Astrocyte (in vitro differentiated cells and primary cell): ENCODE measurements at regions not wholly inside any gene's neighbourhood (a gene's known extent, or its start where the extent isn't known, plus 50 kb on each side); places are given as distances from the start of the nearest gene placed in this dataset.

Experiments used
- DNase-seq: peaks from one replicate; pipeline ENCODE4 v3.0.0-alpha.2; 2010; ENCODE audit warnings: low read depth
- FAIRE-seq: peaks from 2 replicates; lab custom pipeline; 2011; peaks lifted over from hg19 to GRCh38; lab: Jason Lieb, UNC
- H2AFZ ChIP-seq: 2 replicates; pipeline ENCODE4 v1.6.0; 2012; ENCODE audit warnings: low read depth, low read length, inconsistent platforms
- H3K27ac ChIP-seq: 2 replicates; pipeline ENCODE4 v1.5.1; 2011; ENCODE audit warnings: low read depth, low read length, inconsistent platforms
- H3K27me3 ChIP-seq: 2 replicates; pipeline ENCODE4 v1.6.0; 2011; ENCODE audit warnings: low read length, inconsistent platforms; ENCODE audit not compliant: insufficient read depth
- H3K36me3 ChIP-seq: 2 replicates; pipeline ENCODE4 v1.5.1; 2011; ENCODE audit warnings: low read length, inconsistent platforms; ENCODE audit not compliant: insufficient read depth
- H3K4me1 ChIP-seq: 2 replicates; pipeline ENCODE4 v1.5.1; 2011; ENCODE audit warnings: low read length, inconsistent platforms; ENCODE audit not compliant: insufficient read depth
- H3K4me2 ChIP-seq: 2 replicates; pipeline ENCODE4 v1.6.0; 2012; ENCODE audit warnings: low read length, inconsistent platforms
- H3K4me3 ChIP-seq: 2 replicates; pipeline ENCODE4 v1.5.1; 2011; ENCODE audit warnings: low read depth, mild to moderate bottlenecking, low read length, inconsistent platforms; ENCODE audit not compliant: insufficient read depth
- H3K79me2 ChIP-seq: 2 replicates; pipeline ENCODE4 v1.6.0; 2012; ENCODE audit warnings: mild to moderate bottlenecking, low read length, inconsistent platforms; ENCODE audit not compliant: insufficient read depth
- H3K9ac ChIP-seq: 2 replicates; pipeline ENCODE4 v1.6.0; 2012; ENCODE audit warnings: mild to moderate bottlenecking, low read length, inconsistent platforms
- H3K9me3 ChIP-seq: 2 replicates; pipeline ENCODE4 v1.5.1; 2012; ENCODE audit warnings: low read depth, mild to moderate bottlenecking, low read length, inconsistent platforms; ENCODE audit not compliant: insufficient read depth
- H4K20me1 ChIP-seq: 2 replicates; pipeline ENCODE4 v1.6.0; 2012; ENCODE audit warnings: low read length, inconsistent platforms; ENCODE audit not compliant: insufficient read depth
- H3K27ac Mint-ChIP-seq: one replicate; pipeline ENCODE4 v1.8.0; 2021; ENCODE audit warnings: mild to moderate bottlenecking, mixed read lengths; ENCODE audit not compliant: unreplicated experiment
- H3K27me3 Mint-ChIP-seq: one replicate; pipeline ENCODE4 v1.8.0; 2021; ENCODE audit warnings: low read depth, mixed read lengths; ENCODE audit not compliant: unreplicated experiment
- H3K36me3 Mint-ChIP-seq: one replicate; pipeline ENCODE4 v1.8.0; 2021; ENCODE audit warnings: low read depth, mixed read lengths; ENCODE audit not compliant: unreplicated experiment
- H3K4me1 Mint-ChIP-seq: one replicate; pipeline ENCODE4 v1.8.0; 2021; ENCODE audit warnings: low read depth, mixed read lengths; ENCODE audit not compliant: unreplicated experiment
- H3K4me3 Mint-ChIP-seq: one replicate; pipeline ENCODE4 v1.8.0; 2021; ENCODE audit warnings: mild to moderate bottlenecking, moderate library complexity, mixed read lengths; ENCODE audit not compliant: unreplicated experiment
- H3K9me3 Mint-ChIP-seq: one replicate; pipeline ENCODE4 v1.8.0; 2021; ENCODE audit warnings: mild to moderate bottlenecking, mixed read lengths; ENCODE audit not compliant: unreplicated experiment
- CTCF ChIP-seq: IDR thresholded peaks from 2 replicates; pipeline ENCODE4 v1.5.1; 2011; ENCODE audit warnings: low read depth, mild to moderate bottlenecking, inconsistent platforms, low read length, moderate library complexity; ENCODE audit not compliant: insufficient read depth
- EZH2 ChIP-seq: IDR thresholded peaks from 2 replicates; pipeline ENCODE4 v1.6.1; 2012; ENCODE audit warnings: mild to moderate bottlenecking, low read length, inconsistent platforms; ENCODE audit not compliant: insufficient read depth

- DNase-seq: no peak
- H2AFZ ChIP-seq: no peak overlapping the region
- H3K4me1 Mint-ChIP-seq: peaks cover 6% of the 10 kb centered on the region
- H3K9me3 Mint-ChIP-seq: no peaks in the 10 kb centered on the region
- H3K36me3 Mint-ChIP-seq: no peaks in the 10 kb centered on the region
- TF ChIP-seq EZH2 (no peak), CTCF (no peak)
- no peak overlapping the region for H3K4me2 ChIP-seq
- H3K36me3 ChIP-seq: no peaks in the 10 kb centered on the region
- H3K9ac ChIP-seq: no peak overlapping the region
- no peaks in the 10 kb centered on the region for H4K20me1 ChIP-seq
- H3K9me3 ChIP-seq: no peaks in the 10 kb centered on the region
- no peak overlapping the region for H3K4me3 Mint-ChIP-seq
- FAIRE-seq: no peak
- H3K4me1 ChIP-seq: peaks cover 13% of the 10 kb centered on the region
- no peak overlapping the region for H3K27ac Mint-ChIP-seq
- no peak overlapping the region for H3K27ac ChIP-seq
- H3K4me3 ChIP-seq: no peak overlapping the region
- no peaks in the 10 kb centered on the region for H3K79me2 ChIP-seq
- no peaks in the 10 kb centered on the region for H3K27me3 ChIP-seq
- H3K27me3 Mint-ChIP-seq: no peaks in the 10 kb centered on the region
Measured at GRCh38 chr12:19963972-19964371, 404.4 kb upstream of the PDE3A start.

- no peak for TF ChIP-seq CTCF
- TF ChIP-seq EZH2: no peak
- H3K79me2 ChIP-seq: no peaks in the 10 kb centered on the region
- H4K20me1 ChIP-seq: no peaks in the 10 kb centered on the region
- peaks cover 9% of the 10 kb centered on the region for H3K4me1 Mint-ChIP-seq
- H3K9me3 Mint-ChIP-seq: no peaks in the 10 kb centered on the region
- peak; percentile 70 for DNase-seq
- no peaks in the 10 kb centered on the region for H3K36me3 Mint-ChIP-seq
- no peaks in the 10 kb centered on the region for H3K9me3 ChIP-seq
- no peak overlapping the region for H3K27ac Mint-ChIP-seq
- H3K27ac ChIP-seq: no peak overlapping the region
- H3K27me3 Mint-ChIP-seq: no peaks in the 10 kb centered on the region
- H3K36me3 ChIP-seq: no peaks in the 10 kb centered on the region
- H3K27me3 ChIP-seq: no peaks in the 10 kb centered on the region
- no peak for FAIRE-seq
- no peak overlapping the region for H2AFZ ChIP-seq
- H3K4me2 ChIP-seq: no peak overlapping the region
- H3K4me3 Mint-ChIP-seq: no peak overlapping the region
- no peak overlapping the region for H3K9ac ChIP-seq
- H3K4me1 ChIP-seq: peaks cover 14% of the 10 kb centered on the region
- H3K4me3 ChIP-seq: no peak overlapping the region
Measured at GRCh38 chr12:19964549-19964948, 403.8 kb upstream of the PDE3A start.

- H3K4me3 Mint-ChIP-seq: no peak overlapping the region
- H3K27me3 Mint-ChIP-seq: no peaks in the 10 kb centered on the region
- H2AFZ ChIP-seq: peak overlapping the region; percentile 12
- H3K9me3 Mint-ChIP-seq: no peaks in the 10 kb centered on the region
- H3K36me3 ChIP-seq: no peaks in the 10 kb centered on the region
- no peaks in the 10 kb centered on the region for H3K79me2 ChIP-seq
- H3K9me3 ChIP-seq: no peaks in the 10 kb centered on the region
- no peak overlapping the region for H3K4me2 ChIP-seq
- DNase-seq: no peak
- no peaks in the 10 kb centered on the region for H4K20me1 ChIP-seq
- no peak for FAIRE-seq
- H3K27ac ChIP-seq: no peak overlapping the region
- H3K9ac ChIP-seq: no peak overlapping the region
- H3K27ac Mint-ChIP-seq: no peak overlapping the region
- no peaks in the 10 kb centered on the region for H3K36me3 Mint-ChIP-seq
- no peak for TF ChIP-seq EZH2
- no peak for TF ChIP-seq CTCF
- H3K4me1 Mint-ChIP-seq: peaks cover 16% of the 10 kb centered on the region
- H3K4me3 ChIP-seq: no peak overlapping the region
- H3K27me3 ChIP-seq: no peaks in the 10 kb centered on the region
- peaks cover 19% of the 10 kb centered on the region for H3K4me1 ChIP-seq
Measured at GRCh38 chr12:19965196-19966038, 402.9 kb upstream of the PDE3A start.
